DND-41 (cell line): ENCODE measurements at regions not wholly inside any gene's neighbourhood (a gene's known extent, or its start where the extent isn't known, plus 50 kb on each side); places are given as distances from the start of the nearest gene placed in this dataset.

Source experiments
- ATAC-seq: fragments of 200-7000 bp; cut with Tn5 transposase; 3 replicates; pipeline ENCODE4 v1.9.1; 2021; ENCODE audit warnings: low read depth; ENCODE audit not compliant: insufficient read depth
- DNase-seq: peaks from one replicate; pipeline ENCODE4 v3.0.0-alpha.2; 2020
- H2AFZ ChIP-seq: 2 replicates; pipeline ENCODE4 v1.6.0; 2012; ENCODE audit warnings: low read depth, low read length
- H3K27ac ChIP-seq: 2 replicates; pipeline ENCODE4 v1.5.1; 2012; ENCODE audit warnings: low read length, inconsistent platforms
- H3K27me3 ChIP-seq: fragments of 200-600 bp; sonication (generic); 2 replicates; pipeline ENCODE4 v1.6.0; 2012; ENCODE audit warnings: low read length, mild to moderate bottlenecking, inconsistent platforms; ENCODE audit not compliant: insufficient read depth, poor library complexity
- H3K36me3 ChIP-seq: 2 replicates; pipeline ENCODE4 v1.5.1; 2012; ENCODE audit warnings: low read length, inconsistent platforms; ENCODE audit not compliant: insufficient read depth
- H3K4me1 ChIP-seq: 2 replicates; pipeline ENCODE4 v1.5.1; 2012; ENCODE audit warnings: mild to moderate bottlenecking, low read length; ENCODE audit not compliant: insufficient read depth
- H3K4me2 ChIP-seq: 2 replicates; pipeline ENCODE4 v1.6.0; 2012; ENCODE audit warnings: mild to moderate bottlenecking, moderate library complexity, low read length, inconsistent platforms; ENCODE audit not compliant: insufficient read depth
- H3K4me3 ChIP-seq, 2 experiments: fragments of 200-600 bp in 1 of 2; shearing (Covaris generic) in 1 of 2; 2 replicates each; pipeline ENCODE4 v1.5.1; 2012 to 2016; ENCODE audit warnings: inconsistent platforms in 2 of 2, low read length in 2 of 2, mild to moderate bottlenecking in 2 of 2, low read depth in 1 of 2, moderate library complexity in 1 of 2
- H3K79me2 ChIP-seq: 2 replicates; pipeline ENCODE4 v1.6.0; 2012; ENCODE audit warnings: low read length, inconsistent platforms; ENCODE audit not compliant: insufficient read depth
- H3K9ac ChIP-seq: 2 replicates; pipeline ENCODE4 v1.6.0; 2012; ENCODE audit warnings: low read depth, mild to moderate bottlenecking, inconsistent platforms, low read length, moderate library complexity
- H3K9me3 ChIP-seq: 2 replicates; pipeline ENCODE4 v1.5.1; 2012; ENCODE audit warnings: low read length, moderate library complexity, mild to moderate bottlenecking, inconsistent platforms; ENCODE audit not compliant: insufficient read depth, severe bottlenecking
- H4K20me1 ChIP-seq: 2 replicates; pipeline ENCODE4 v1.6.0; 2012; ENCODE audit warnings: low read length; ENCODE audit not compliant: insufficient read depth
- EZH2 ChIP-seq: IDR thresholded peaks from 3 replicates; pipeline ENCODE4 v1.6.1; 2012; ENCODE audit warnings: borderline replicate concordance, low read depth, mild to moderate bottlenecking, moderate library complexity, low read length, inconsistent platforms; ENCODE audit not compliant: severe bottlenecking
- TF ChIP-seq, protein P1 (sequence below): IDR thresholded peaks from 2 replicates; pipeline ENCODE4 v1.5.1; 2012; ENCODE audit warnings: borderline replicate concordance, low read length, moderate library complexity, mild to moderate bottlenecking; ENCODE audit not compliant: poor library complexity, severe bottlenecking; ENCODE audit errors: extremely low read depth

DNA sequence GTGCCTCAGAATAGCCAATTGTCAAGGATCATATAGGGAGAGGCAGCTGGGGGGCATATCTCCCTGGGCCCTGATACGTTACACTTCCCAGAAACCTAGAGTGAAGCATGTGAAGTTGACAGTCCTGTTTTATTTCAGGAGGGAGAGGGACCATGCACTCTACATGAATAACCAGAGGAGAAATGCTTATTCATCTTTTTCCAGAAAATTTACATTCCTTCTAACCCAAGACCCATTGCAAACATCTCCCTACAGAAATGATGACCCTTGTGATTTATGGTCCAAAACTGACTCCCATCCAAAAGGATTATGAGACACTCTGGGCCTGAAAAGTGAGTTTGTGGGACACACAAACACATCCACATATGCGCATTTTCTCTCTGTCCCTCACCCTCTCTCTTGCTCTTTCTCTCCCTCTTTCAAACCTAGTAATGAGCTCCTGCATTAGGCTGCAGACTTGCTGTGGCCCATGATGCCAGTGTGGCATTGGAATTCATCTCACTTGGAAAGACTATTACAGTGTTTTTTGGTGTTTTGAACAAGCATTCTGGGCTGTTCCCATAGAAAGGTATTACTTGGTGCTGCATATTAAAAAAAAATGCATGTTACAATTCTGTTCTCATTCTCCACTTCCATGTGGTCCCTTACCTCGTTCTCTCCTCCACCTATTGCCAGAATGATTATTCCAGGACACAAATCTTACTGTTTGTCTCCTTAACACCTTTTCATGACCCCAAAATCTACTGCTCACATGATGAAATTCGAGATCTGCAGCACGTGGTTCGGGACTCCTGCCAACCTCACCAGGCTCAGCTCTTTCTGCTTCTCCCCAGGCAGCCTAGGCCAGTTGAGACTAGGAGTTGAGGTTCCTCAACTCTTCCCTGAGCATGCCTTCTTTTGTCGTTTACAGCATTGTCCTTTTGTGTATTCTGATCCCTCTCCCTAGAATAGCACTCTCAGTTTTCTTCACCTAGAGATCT is 451.3 kb upstream of the KLF4 start:
- Histone ChIP-seq H3K27ac (no peak overlapping the region), H3K9me3 (no peaks in the 10 kb centered on the region), H3K79me2 (no peaks in the 10 kb centered on the region), H3K9ac (no peak overlapping the region), H3K27me3 (no peaks in the 10 kb centered on the region), H3K4me1 (no peaks in the 10 kb centered on the region), H3K4me3 (no peak overlapping the region), H2AFZ (no peak overlapping the region), H3K36me3 (no peaks in the 10 kb centered on the region), H3K4me2 (no peak overlapping the region), H4K20me1 (no peaks in the 10 kb centered on the region)
- DNase-seq (no peak), ATAC-seq (no peak)
- no peak for TF ChIP-seq EZH2
- TF ChIP-seq, protein P1, sequence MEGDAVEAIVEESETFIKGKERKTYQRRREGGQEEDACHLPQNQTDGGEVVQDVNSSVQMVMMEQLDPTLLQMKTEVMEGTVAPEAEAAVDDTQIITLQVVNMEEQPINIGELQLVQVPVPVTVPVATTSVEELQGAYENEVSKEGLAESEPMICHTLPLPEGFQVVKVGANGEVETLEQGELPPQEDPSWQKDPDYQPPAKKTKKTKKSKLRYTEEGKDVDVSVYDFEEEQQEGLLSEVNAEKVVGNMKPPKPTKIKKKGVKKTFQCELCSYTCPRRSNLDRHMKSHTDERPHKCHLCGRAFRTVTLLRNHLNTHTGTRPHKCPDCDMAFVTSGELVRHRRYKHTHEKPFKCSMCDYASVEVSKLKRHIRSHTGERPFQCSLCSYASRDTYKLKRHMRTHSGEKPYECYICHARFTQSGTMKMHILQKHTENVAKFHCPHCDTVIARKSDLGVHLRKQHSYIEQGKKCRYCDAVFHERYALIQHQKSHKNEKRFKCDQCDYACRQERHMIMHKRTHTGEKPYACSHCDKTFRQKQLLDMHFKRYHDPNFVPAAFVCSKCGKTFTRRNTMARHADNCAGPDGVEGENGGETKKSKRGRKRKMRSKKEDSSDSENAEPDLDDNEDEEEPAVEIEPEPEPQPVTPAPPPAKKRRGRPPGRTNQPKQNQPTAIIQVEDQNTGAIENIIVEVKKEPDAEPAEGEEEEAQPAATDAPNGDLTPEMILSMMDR: no peak

DNA sequence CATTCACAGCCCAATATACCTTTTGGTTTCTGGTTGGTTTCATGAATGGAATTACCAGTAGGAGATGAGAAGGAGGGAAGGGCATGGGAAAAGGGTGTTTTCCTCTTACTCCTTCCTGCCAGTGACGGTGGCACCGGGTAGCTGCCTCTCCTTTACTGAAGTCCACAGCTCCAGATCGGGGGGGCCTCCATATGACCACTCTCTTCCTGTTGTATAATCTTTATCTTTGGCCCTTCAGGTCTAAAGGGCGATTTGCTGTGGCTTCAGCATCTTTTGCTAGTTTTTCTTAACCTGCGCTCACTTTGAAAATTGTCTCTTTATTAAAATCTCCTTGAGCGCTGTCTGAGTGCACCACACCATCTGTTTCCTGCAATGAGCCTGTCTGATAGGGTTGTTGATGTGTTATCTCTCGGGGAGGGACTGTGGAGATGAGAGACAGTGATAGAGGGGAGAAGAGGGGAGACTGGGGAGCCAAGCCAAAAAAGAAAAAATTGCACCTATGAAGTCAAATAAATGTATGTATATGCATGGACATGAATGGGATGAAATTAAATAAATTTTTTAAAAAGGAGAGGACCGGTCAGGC is 449.3 kb upstream of the KLF4 start:
- Histone ChIP-seq H3K4me1 (no peaks in the 10 kb centered on the region), H3K4me3 (no peak overlapping the region), H3K4me2 (no peak overlapping the region), H3K36me3 (no peaks in the 10 kb centered on the region), H3K9ac (no peak overlapping the region), H3K27ac (no peak overlapping the region), H3K9me3 (no peaks in the 10 kb centered on the region), H3K79me2 (no peaks in the 10 kb centered on the region), H3K27me3 (no peaks in the 10 kb centered on the region), H4K20me1 (no peaks in the 10 kb centered on the region), H2AFZ (no peak overlapping the region)
- DNase-seq: no peak
- TF ChIP-seq, protein P1: no peak
- no peak for TF ChIP-seq EZH2
- ATAC-seq: no peak

DNA sequence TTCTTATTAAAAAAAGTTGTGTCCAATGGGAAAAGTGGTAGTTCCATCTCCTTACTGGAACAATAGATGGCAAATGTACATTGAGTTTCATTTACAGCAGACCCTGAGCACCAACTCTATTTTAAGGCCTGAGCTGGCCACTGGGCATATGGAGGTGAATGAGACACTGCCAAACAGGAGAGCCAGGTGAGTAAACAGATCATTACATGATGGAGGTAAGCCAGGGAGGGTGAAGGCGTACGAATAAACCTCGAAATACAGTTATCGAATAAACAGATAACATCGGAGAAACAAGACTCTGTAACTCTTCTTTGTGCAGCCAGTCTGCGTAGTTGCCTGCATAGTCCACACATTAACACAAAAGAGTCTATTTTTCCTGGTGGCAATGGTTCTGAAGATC is 446.4 kb upstream of the KLF4 start:
- H3K4me3 ChIP-seq: no peak overlapping the region
- DNase-seq: no peak
- TF ChIP-seq, protein P1: no peak
- no peak for TF ChIP-seq EZH2

More for the DNA sequence above, 446.4 kb upstream of the KLF4 start:
- H2AFZ ChIP-seq: no peak overlapping the region
- H3K79me2 ChIP-seq: no peaks in the 10 kb centered on the region
- H3K9me3 ChIP-seq: no peaks in the 10 kb centered on the region
- H3K27me3 ChIP-seq: no peaks in the 10 kb centered on the region
- no peaks in the 10 kb centered on the region for H3K36me3 ChIP-seq
- no peaks in the 10 kb centered on the region for H3K4me1 ChIP-seq
- no peak overlapping the region for H3K4me2 ChIP-seq
- no peak overlapping the region for H3K27ac ChIP-seq
- no peak overlapping the region for H3K9ac ChIP-seq
- no peak for ATAC-seq
- H4K20me1 ChIP-seq: no peaks in the 10 kb centered on the region
